Hepatocyte (in vitro differentiated cells): ENCODE measurements at regions not wholly inside any gene's neighbourhood (a gene's known extent, or its start where the extent isn't known, plus 50 kb on each side); places are given as distances from the start of the nearest gene placed in this dataset.

Source experiments
- DNase-seq: peaks from one replicate; pipeline ENCODE4 v3.0.0-alpha.2; 2016; ENCODE audit warnings: low spot score
- H2AFZ ChIP-seq: fragments of 200-600 bp; sonication (generic); 2 replicates; pipeline ENCODE4 v1.6.0; 2016; ENCODE audit warnings: antibody characterized with exemption, mild to moderate bottlenecking
- H3K27ac ChIP-seq: fragments of 200-600 bp; sonication (generic); 2 replicates; pipeline ENCODE4 v1.5.1; 2016; ENCODE audit warnings: mild to moderate bottlenecking
- H3K27me3 ChIP-seq: fragments of 200-600 bp; sonication (generic); 2 replicates; pipeline ENCODE4 v1.6.1; 2016
- H3K36me3 ChIP-seq: fragments of 200-600 bp; sonication (generic); replicated peaks from 2 replicates; pipeline ENCODE4 v1.5.1; 2016; ENCODE audit warnings: low read depth; ENCODE audit not compliant: insufficient read depth
- H3K4me1 ChIP-seq: fragments of 200-600 bp; sonication (generic); 2 replicates; pipeline ENCODE4 v1.5.1; 2016; ENCODE audit warnings: mild to moderate bottlenecking, moderate library complexity; ENCODE audit not compliant: insufficient read depth
- H3K4me2 ChIP-seq: fragments of 200-600 bp; sonication (generic); 2 replicates; pipeline ENCODE4 v1.6.0; 2016
- H3K4me3 ChIP-seq: fragments of 200-600 bp; sonication (generic); 2 replicates; pipeline ENCODE4 v1.5.1; 2016; ENCODE audit warnings: mild to moderate bottlenecking
- H3K79me2 ChIP-seq: fragments of 200-600 bp; sonication (generic); 2 replicates; pipeline ENCODE4 v1.6.0; 2017; ENCODE audit warnings: mild to moderate bottlenecking
- H3K9me2 ChIP-seq: fragments of 200-600 bp; sonication (generic); replicated peaks from 2 replicates; pipeline ENCODE4 v1.6.0; 2017; ENCODE audit warnings: mild to moderate bottlenecking; ENCODE audit not compliant: insufficient read depth
- H3K9me3 ChIP-seq: fragments of 200-600 bp; sonication (generic); 2 replicates; pipeline ENCODE4 v1.5.1; 2016; ENCODE audit warnings: low read depth, mild to moderate bottlenecking
- H4K20me1 ChIP-seq: fragments of 200-600 bp; sonication (generic); 2 replicates; pipeline ENCODE4 v1.6.0; 2016; ENCODE audit warnings: mild to moderate bottlenecking; ENCODE audit not compliant: insufficient read depth, poor library complexity, severe bottlenecking
- CTCF ChIP-seq: fragments of 200-600 bp; sonication (generic); IDR thresholded peaks from 2 replicates; pipeline ENCODE4 v1.5.1; 2016; ENCODE audit warnings: antibody characterized with exemption, mild to moderate bottlenecking; ENCODE audit not compliant: poor library complexity
- EZH2 ChIP-seq: fragments of 200-600 bp; sonication (generic); IDR thresholded peaks from 2 replicates; pipeline ENCODE4 v1.6.1; 2016; ENCODE audit warnings: antibody characterized with exemption, mild to moderate bottlenecking, borderline replicate concordance
- EZH2phosphoT487 ChIP-seq: fragments of 200-600 bp; sonication (generic); IDR thresholded peaks from one replicate; pipeline ENCODE4 v1.6.1; 2018; ENCODE audit warnings: antibody characterized with exemption, mild to moderate bottlenecking, low read depth, moderate library complexity; ENCODE audit not compliant: unreplicated experiment, severe bottlenecking
- WGBS: methylation state at CpG from one replicate; pipeline ENCODE4 v1.1.6; 2016; ENCODE audit warnings: low lambda C conversion rate; ENCODE audit errors: missing lambda C conversion rate; 5-methylcytosine and 5-hydroxymethylcytosine counted together

DNA sequence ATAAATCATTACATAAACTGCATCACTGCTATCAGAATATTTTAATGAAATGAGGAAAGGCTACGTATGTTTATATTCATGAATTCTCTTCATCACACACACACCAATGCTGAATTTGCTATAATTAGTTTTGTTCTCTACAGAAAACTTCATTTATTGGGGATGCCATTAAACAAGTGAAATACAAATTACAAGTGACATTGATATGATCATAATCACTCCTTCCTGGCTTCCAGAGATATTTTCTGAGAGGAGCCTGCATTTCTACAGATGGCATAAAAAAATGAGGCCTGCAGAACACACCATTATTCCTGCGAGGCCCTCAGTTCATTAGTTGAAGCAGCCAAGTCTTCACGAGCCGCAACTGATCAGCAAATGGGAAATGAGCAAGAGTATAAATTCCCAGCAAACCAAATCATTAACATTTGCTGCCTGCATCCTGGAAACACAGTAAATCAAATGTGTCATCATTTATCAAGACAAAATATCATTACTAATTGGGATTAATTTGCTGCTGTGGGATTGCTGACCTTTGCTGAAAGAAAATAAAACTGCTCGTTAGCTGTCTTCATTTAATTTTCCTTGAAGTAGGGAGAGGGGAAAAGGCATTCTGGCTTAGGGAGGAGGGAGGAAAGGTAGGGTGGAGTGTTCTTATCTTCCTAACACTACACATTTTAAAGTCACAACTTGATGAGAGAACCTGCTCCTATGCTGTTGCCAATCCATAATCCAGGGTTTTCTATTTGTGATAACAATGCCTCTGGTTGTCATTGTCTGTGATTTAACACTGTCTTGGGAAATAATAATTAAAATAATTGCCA lies 921.9 kb downstream of the SQOR start:
- DNase-seq: no peak
- Histone ChIP-seq H3K9me3 (no peaks in the 10 kb centered on the region), H3K27ac (no peak overlapping the region), H3K4me2 (no peak overlapping the region), H3K36me3 (no peaks in the 10 kb centered on the region), H3K9me2 (no peaks in the 10 kb centered on the region), H3K4me1 (peaks cover 10% of the 10 kb centered on the region), H3K4me3 (no peak overlapping the region), H2AFZ (no peak overlapping the region), H3K79me2 (no peaks in the 10 kb centered on the region), H3K27me3 (no peaks in the 10 kb centered on the region), H4K20me1 (no peaks in the 10 kb centered on the region)
- no peak for TF ChIP-seq EZH2
- no peak for TF ChIP-seq CTCF
- no peak for TF ChIP-seq EZH2phosphoT487
- WGBS: 87% methylated on average over 5 of the region's 5 CpGs

- Histone ChIP-seq H3K4me2 (no peak overlapping the region), H4K20me1 (no peaks in the 10 kb centered on the region), H3K9me3 (no peaks in the 10 kb centered on the region), H3K27me3 (no peaks in the 10 kb centered on the region), H3K4me1 (no peaks in the 10 kb centered on the region), H2AFZ (no peak overlapping the region), H3K9me2 (no peaks in the 10 kb centered on the region), H3K27ac (no peak overlapping the region), H3K79me2 (no peaks in the 10 kb centered on the region), H3K4me3 (no peak overlapping the region), H3K36me3 (no peaks in the 10 kb centered on the region)
- TF ChIP-seq EZH2phosphoT487 (no peak), EZH2 (no peak), CTCF (no peak)
- 68% methylated on average over 3 of the region's 3 CpGs for WGBS
- DNase-seq: no peak
These were observed 933.1 kb downstream of the SQOR start for GRCh38 chr15:46567968-46568367.

GRCh38 chr15:46569781-46570180 lies 935.0 kb downstream of the SQOR start:
- Histone ChIP-seq H3K9me2 (no peaks in the 10 kb centered on the region), H3K4me3 (no peak overlapping the region), H3K36me3 (no peaks in the 10 kb centered on the region), H3K4me1 (no peaks in the 10 kb centered on the region), H3K9me3 (no peaks in the 10 kb centered on the region), H2AFZ (no peak overlapping the region), H3K27me3 (no peaks in the 10 kb centered on the region), H3K27ac (no peak overlapping the region), H4K20me1 (no peaks in the 10 kb centered on the region), H3K79me2 (no peaks in the 10 kb centered on the region), H3K4me2 (no peak overlapping the region)
- TF ChIP-seq EZH2: no peak
- TF ChIP-seq EZH2phosphoT487: no peak
- no peak for TF ChIP-seq CTCF
- no peak for DNase-seq
- WGBS: 19% methylated on average over 1 of the region's 1 CpG
